ENCODE measurements at regions not wholly inside any gene's neighbourhood (a gene's known extent, or its start where the extent isn't known, plus 50 kb on each side); places are given as distances from the start of the nearest gene placed in this dataset.
"Not testable (repeated sequence)": the region's sequence is repeated elsewhere in the genome, so short reads cannot be mapped to it uniquely, and the experiment has no call there.

DNA sequence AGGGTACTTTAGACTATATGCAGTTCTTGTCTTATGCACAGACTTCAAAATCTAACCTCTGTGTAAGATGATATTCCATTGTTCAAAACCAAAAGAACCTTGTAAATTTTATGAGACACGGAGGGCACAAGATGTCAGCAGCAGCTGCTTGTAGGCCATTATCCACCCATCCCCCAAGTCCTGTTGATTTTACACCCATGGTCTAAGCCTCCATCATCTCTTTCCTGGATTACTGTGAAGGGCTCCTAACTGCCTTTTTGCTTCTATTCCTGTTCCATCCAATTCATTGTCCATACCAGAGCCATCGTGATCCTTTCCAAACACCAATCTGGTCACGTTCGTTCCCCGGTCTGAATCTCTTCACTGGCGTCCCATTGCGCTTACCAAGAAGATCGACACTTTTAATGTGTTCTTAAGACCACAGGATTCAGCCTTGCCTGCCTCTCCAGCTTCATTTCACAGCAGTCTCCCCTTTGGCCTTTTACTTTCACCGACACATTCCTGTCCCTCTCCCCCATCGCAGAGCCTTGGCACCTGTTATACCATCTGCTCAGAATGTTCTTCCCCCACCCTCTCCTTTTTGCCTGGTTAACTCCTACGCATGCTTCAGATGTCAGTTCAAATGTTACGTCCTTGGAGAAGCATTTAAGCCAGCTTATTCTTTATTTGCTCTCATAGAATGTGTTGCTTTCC is 107.3 kb upstream of the POU3F1 start:
- peak; percentile 99 for DNase-seq

GRCh38 chr1:38153066-38153777 is 106.6 kb upstream of the POU3F1 start:
- DNase-seq: no peak

DNA sequence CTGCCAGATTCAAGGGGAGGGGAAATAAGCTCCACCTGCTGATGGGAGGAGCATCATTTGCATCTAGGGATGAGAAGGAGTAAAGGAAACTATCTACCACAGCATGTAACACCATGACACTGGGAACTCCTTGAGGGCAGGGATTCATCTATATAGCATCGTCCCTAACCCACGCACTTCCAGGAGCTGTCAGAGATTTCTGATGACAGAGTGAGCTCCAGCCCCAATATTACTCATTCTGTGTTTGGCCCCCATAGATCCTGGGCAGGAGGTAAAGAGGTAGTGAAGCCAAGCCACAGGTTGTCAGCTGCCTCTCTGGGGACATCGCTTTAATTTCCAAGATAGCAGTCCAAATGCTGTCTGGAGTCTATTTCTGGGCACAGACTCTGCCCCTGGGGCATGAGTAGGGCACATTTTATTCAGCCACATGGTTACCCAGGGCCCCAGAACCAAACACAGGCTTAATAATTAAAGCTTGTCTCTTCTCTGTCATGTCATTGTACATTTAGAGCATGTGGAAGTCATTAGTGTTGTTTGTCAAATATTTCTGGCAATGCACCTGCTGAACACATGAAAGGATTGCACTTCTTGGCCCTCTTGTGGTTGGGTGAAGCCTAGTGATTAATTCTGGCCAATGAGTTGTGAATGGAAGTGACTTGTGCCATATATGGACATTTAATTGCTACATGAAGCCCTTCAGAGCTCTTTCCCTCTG is 105.9 kb upstream of the POU3F1 start:
- DNase-seq: peak; percentile 99

GRCh38 chr1:38151399-38151798 is 104.8 kb upstream of the POU3F1 start:
- peak; percentile 68 for DNase-seq

DNA sequence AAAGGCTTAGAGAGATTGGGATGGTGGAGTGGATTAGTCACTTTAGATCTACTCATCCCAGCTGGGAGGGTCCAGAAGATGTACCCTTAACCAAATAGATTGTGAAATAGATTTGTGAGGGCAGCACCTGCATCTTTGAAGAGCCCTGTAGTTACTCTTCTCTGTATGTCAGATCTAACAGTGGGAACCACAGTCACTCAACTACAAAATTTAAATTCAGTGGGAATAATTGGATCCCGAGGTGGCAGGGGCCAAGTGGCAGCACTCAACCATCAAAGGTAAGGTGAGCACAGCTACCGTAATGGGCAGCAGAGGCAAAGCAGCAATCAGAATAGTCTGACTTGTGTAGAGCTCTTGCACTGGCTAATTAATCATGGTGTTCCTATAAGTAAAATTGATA is 99.5 kb upstream of the POU3F1 start:
- DNase-seq: not testable (repeated sequence)

- peak; percentile 53 for DNase-seq
Observed at GRCh38 chr1:38142606-38143005, 96.0 kb upstream of the POU3F1 start.

- DNase-seq: no peak
Observed at GRCh38 chr1:38141483-38141882, 94.9 kb upstream of the POU3F1 start.

- peak; percentile 30 for DNase-seq
Observed at GRCh38 chr1:38139738-38140487, 93.3 kb upstream of the POU3F1 start.

- peak; percentile 90 for DNase-seq
Observed at GRCh38 chr1:38138498-38139233, 92.1 kb upstream of the POU3F1 start.

DNA sequence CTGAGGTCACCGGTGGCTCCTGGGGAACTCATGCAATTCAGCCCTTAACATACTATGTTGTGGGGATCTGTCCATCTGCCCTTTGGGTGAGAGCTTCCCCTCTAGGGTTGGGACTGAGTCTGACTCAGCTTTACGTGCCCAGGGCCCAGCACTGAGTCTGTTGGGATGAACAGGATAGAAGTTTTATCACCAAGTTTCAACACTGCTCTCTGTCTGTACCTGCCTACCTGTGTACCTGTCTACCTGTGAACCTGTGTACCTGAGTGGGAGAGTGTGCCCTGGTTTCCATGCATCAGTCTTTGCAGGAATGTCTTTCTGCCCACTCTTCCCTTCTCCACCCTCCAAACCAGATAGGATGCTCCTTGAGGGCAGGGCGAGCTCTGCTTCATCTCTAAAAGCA is 90.6 kb upstream of the POU3F1 start:
- DNase-seq: no peak

- no peak for DNase-seq
Observed at GRCh38 chr1:38135625-38136414, 89.2 kb upstream of the POU3F1 start.

GRCh38 chr1:38134294-38134755 is 87.7 kb upstream of the POU3F1 start:
- no peak for DNase-seq

GRCh38 chr1:38133756-38134155 is 87.2 kb upstream of the POU3F1 start:
- DNase-seq: no peak

DNA sequence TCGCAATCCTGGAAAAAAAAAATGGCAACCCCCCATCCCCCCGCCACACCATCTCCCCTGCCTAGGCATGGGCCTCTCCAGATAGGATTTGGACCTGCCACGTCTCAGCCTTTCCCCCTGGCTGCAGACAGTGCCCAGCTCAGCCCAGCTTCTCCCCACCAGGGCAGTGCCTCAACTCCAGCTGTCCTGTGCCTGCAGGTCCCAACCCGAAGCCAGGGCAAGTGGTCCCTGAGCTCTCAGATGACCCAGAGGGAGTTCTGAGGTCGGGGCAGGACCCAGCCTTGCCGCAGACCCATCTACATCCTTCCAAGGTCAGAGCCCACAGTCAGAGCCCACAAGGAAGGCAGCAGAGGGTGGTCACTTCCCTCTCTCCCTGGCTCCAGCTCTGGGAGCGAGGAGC is 86.7 kb upstream of the POU3F1 start:
- DNase-seq: no peak

GRCh38 chr1:38132681-38133080 is 86.1 kb upstream of the POU3F1 start:
- no peak for DNase-seq

- DNase-seq: no peak
Observed at GRCh38 chr1:38131024-38131585, 84.5 kb upstream of the POU3F1 start.

GRCh38 chr1:38129971-38130370 is 83.4 kb upstream of the POU3F1 start:
- DNase-seq: no peak

- DNase-seq: no peak
Observed at GRCh38 chr1:38129473-38129872, 82.9 kb upstream of the POU3F1 start.

DNA sequence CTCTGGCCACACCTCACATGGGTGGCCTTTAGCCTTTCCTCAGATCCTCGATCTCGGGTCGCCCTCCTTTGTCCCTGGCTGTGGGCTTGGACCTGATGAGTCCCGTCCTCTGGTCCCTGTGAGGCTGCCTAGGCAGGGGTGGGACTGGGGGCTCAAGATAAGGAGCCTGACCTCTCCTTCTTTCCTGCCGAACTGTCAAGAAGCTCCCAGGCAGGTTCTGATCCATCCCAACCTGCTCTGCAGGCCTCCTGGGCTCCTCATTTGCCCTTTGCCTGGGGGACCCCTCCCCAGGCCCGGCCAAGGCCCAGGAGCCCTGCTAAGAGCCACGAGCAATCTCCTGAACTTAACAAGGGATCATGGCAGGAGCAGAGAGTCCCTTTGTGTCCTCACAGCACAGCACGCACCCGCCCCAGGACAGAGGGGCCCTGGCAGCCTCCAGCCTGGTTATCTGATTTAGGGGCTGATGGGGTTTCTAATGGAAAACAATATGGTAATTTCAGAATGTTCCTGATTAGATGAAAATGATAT is 82.4 kb upstream of the POU3F1 start:
- no peak for DNase-seq

- DNase-seq: no peak
Observed at GRCh38 chr1:38128511-38128910, 81.9 kb upstream of the POU3F1 start.

GRCh38 chr1:38127428-38127827 is 80.8 kb upstream of the POU3F1 start:
- no peak for DNase-seq

All from DMS79 treated with DMSO at 0.1 percent for 48 hours (cell line).